Esophagus squamous epithelium (tissue), 4 donors: ENCODE measurements at regions not wholly inside any gene's neighbourhood (a gene's known extent, or its start where the extent isn't known, plus 50 kb on each side); places are given as distances from the start of the nearest gene placed in this dataset.

Experiments used
- CTCF ChIP-seq, 6 experiments: fragments of 450-650 bp in 4 of 6; fragments of 200-600 bp in 2 of 6; sonication (generic) in 2 of 6; IDR thresholded peaks; one replicate each; pipeline ENCODE4 v1.5.1; 2016 to 2019; ENCODE audit warnings: antibody characterized with exemption in 6 of 6, mild to moderate bottlenecking in 4 of 6, moderate library complexity in 4 of 6
- POLR2A ChIP-seq, 4 donors: fragments of 450-650 bp; IDR thresholded peaks; one replicate each; pipeline ENCODE4 v1.6.1; 2017; ENCODE audit warnings: antibody characterized with exemption in 4 of 4, mild to moderate bottlenecking in 4 of 4, moderate library complexity in 3 of 4

- TF ChIP-seq CTCF (IDR thresholded peaks at IDR 0.05), result no peak
- TF ChIP-seq POLR2A (IDR thresholded peaks at IDR 0.05), result no peak
Measured at GRCh38 chr2:136248907-136249306, 131.0 kb upstream of the CXCR4 start.
